GM20000 (cell line): ENCODE measurements at regions not wholly inside any gene's neighbourhood (a gene's known extent, or its start where the extent isn't known, plus 50 kb on each side); places are given as distances from the start of the nearest gene placed in this dataset.

Source experiments
- DNase-seq: peaks from one replicate; pipeline ENCODE4 v3.0.0; 2012; ENCODE audit warnings: low spot score
- CTCF ChIP-seq: IDR thresholded peaks from 2 replicates; pipeline ENCODE4 v1.5.1; 2012; ENCODE audit warnings: mild to moderate bottlenecking, control low read depth; ENCODE audit errors: extremely low read depth, missing control alignments

DNA sequence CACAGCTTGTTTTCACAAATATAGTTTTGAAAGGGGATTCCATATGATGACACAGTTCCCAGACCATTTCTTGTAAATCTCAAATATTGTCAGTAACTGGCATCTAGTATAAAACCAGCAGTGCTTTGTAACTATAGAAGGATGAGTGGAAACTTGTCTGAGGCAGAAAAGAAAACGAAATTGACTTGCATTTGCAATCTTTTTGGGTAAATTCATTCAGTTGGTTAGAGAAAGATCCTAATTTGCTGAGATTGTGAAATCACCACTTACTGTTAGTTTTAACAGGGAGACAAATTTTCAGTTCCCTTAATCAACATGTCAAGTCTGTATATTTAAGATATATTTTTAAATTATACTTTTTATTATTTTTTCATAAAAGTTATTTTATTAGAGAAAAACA lies 71.5 kb upstream of the VEGFC start:
- no peak for DNase-seq
- TF ChIP-seq CTCF: no peak

- DNase-seq: no peak
- TF ChIP-seq CTCF: no peak
Observed at GRCh38 chr4:176868676-176869075, 76.0 kb upstream of the VEGFC start.

DNA sequence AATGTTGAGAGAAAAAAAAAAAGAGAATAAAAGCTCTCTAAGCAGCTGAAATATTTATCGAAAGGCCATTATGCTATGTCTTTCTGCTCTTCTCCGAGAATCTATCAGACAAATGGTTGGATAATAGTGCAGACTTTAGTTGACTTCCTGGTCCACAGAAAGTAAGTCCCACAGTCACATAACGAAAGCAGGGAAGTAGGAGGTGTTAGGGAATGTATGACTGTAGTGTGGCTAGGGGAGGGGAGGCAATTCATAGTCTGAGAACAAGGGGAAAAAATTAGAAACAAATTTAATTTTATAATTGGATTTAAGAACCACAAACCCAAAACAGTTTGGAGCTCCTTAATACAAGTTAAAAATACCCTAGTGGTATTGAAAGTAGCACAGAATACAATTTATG lies 79.7 kb upstream of the VEGFC start:
- DNase-seq: no peak
- no peak for TF ChIP-seq CTCF

GRCh38 chr4:176874721-176875445 lies 82.2 kb upstream of the VEGFC start:
- no peak for DNase-seq
- no peak for TF ChIP-seq CTCF

GRCh38 chr4:176875446-176875930 lies 82.8 kb upstream of the VEGFC start:
- TF ChIP-seq CTCF: no peak
- DNase-seq: no peak

DNA sequence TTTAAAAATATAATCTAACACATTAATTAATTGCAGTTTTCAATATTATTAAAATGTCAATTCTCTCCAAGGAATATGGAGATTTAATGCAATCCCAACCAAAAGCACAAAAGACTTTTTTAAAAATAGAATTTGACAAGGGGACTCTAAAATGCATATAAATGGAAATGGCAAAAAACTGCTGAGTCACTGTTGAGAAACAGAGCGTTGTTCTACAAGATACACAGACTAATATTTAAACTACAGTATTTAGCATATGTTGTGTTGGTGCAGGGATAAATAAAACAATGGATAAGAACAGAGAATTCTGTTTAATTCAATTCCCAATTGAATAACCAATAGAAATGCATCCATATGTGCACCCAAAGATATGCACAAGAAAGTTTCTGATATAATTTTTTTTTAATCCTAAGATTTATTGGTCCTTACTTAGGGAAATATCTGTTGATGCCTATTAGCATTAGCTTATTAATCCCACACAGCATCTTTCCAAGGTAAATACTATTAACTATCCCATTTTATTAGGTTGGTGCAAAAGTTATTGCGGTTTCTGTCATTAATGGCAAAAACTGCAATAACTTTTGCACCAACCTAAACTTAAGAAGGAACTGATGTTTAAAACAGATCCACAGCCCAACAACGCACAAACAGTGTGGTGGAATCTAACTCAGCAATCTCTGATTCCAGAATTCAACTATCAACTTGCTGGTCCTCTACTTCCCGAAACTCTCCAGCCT lies 86.8 kb upstream of the VEGFC start:
- TF ChIP-seq CTCF: no peak

DNA sequence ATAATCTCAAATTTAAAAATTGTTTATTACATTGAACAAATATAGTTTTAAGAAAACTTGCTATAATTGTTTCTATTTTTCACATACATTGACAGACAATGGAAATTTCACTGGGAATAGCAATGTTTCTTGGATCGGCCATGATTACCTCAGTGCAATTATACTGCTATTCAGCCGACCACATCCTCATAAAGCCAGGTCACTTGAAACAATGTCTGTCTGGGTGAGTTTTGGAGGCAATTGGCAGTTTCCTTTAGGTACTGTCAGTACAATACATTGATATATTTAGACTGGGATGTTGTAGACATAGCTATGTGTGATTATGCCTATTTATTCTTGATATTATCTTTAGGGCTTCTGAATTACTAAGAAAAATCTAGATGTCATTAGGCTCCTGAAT lies 89.5 kb upstream of the VEGFC start:
- no peak for DNase-seq
- no peak for TF ChIP-seq CTCF

More for the DNA sequence above, 86.8 kb upstream of the VEGFC start:
- DNase-seq: no peak
